ENCODE measurements at regions not wholly inside any gene's neighbourhood (a gene's known extent, or its start where the extent isn't known, plus 50 kb on each side); places are given as distances from the start of the nearest gene placed in this dataset.
"Not testable (repeated sequence)": the region's sequence is repeated elsewhere in the genome, so short reads cannot be mapped to it uniquely, and the experiment has no call there.

DNA sequence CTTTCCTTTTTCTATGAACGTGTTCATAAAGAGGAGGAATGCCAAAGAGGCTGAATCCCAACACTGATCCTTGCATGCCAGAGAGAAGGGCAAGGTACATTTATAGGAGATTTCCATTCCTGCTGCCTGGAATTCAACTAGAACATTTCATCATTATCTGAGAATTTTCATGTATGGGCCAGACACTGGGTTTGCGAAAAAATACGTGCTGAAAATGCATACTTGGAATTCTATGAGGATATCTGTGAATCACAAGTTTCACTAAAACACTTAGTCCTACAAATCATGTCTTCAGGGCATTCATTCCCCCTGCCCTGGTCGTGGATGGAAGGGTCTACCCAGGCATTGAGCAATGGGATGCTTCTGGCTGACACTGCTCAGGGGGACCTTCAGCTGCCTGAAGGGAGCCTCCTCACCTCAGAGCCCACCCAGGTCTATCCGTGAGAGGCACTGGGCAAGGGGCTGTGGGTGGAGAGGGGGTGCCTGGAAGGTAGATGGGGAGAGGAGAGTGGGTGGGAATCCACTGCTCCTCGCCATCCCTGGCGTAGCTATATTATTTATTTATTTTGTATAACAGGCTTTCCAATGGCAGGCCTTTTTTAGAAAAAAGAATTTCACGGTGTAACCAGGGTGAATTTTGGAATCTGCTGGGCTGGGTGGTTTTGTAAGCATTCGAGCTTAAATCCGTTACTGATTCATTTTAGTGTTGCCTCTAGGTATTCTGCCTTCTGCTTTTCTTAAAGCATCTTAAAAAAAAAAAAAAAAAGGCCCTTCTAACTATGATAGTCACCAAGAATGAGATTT is 560.6 kb upstream of the ID2 start:
- DNase-seq (ENCODE audit: low spot score) = no peak

DNA sequence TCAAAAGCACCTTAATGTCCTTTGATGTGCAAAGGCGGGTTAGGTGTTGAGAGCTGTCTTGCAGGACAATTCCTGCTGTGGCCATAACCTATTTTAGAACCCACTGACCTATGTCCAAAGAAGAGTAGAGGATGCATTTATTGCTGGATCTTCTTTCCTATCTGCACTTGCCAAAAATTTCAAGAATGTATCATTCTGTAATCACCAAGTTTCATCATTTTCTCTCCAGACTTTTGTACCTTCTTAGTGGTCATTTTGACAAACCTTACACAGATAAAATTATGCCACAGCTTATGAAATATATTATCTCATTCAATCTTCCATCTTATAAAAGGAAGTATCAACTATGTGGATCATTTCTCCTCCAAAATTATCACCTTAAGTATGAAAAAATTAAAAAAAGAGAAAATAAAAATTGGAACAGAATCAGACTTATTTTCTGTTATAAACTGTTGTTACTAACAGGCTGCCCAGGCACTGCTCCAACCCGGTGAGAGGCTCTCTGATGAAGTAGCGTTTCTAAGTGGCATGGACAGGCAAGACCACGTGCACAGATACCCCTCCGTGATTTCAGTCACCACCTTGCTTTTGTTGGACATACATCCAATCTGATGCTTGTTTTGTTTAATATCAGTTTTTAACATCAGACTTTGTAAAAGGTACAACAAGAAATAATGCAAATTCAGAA is 559.9 kb upstream of the ID2 start:
- DNase-seq (ENCODE audit: low spot score) = no peak

DNA sequence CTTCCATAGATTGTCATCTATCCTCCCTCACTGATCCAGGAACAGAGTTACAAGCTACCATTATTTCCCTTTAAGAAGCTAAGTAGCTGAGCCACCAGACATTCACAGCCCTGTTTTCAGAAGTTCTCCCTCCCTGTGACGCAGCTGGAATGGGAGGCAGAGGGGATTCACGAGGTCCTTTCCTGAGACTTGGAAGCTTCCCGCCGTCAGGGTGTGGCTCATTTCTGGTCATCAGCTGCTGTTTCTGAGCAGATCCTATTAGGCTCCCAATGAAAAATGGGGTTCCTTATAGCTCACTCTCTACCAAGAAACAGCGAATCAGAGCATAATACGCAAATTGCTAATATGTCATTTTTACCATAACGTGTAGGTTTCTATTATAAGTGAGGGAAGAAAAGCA is 559.3 kb upstream of the ID2 start:
- no peak for DNase-seq (ENCODE audit: low spot score)

DNA sequence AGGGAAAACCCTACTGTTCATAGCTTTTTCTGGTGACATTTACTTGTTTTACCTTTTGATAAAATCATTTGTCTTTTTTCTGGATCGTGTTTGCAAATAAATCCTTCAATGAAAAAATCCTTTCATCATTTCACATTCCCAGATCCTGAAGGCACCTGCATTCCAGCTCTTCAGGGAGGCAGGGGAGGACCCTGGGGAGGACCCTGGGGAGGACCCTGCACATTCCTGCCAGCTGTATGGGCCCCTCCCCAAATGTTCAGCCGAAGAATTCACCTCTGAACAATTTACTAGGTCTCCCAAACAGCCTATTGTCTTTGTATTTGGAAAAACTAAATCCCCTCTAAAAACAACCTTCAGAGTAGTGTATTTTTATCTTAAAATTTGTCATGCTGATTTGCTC is 558.4 kb upstream of the ID2 start:
- no peak for DNase-seq (ENCODE audit: low spot score)

DNA sequence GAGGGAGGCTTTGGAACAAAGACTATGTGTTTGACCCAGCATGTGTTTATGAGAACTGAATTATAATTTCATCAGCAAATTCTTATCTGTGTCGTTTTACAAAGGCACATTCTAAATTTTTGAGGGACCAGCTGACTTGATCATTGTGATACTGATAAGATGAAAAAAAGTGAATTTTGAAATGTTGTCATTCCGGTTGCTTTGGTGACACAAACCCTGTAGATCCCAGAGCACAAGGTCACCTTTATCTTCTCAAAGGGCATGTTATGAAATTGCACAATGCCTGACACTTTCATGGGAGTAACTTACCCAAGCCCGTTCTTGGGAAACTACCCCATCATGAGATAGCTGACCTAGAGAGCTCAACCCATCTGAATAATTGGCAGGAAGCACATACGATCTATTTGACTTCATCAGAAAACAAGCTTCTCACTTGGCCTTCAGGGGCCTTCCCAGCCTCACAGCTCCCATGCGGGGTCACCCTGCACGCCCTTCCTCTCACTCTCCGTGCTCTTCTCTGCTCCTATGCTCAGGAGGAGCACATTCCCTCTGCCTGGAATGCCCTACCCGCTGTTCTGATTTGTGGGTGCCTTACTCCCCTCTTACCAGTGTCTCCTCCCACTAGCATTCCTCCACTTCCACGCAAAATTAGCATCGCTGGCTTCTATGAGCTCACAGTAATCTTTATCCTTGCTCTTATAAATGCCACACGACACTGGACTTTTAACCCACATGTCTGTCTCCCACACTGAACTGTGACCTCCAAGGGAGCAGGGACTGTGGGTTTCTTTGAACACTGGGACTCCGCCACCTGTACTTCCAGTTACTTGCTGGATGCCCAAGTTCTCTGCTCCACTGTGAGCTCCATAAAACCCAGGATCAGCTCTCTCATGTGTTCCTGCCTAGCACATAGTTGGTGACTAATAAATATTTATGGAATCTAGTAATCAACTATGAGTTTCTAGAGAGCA is 555.8 kb upstream of the ID2 start:
- DNase-seq (ENCODE audit: low spot score) = no peak

DNA sequence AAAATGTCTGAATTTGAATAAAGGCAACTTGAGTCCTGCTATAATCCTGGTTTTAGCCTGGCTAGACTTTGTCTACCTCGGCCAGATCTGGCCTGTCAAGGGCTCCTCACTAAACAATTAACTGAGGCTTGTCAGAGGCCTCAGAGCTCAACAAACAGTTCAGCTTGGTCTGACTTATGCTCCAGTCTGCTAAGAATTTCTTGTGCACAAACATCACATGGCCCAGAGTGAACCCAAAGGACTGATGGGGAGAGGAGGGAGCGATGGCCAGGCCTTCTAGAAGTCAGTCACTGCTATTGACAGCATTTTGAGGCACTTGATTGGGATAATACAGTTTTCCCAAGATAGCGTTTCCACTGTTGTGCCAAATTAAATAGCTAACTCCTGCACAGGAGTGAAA is 555.1 kb upstream of the ID2 start:
- DNase-seq (ENCODE audit: low spot score) = no peak

DNA sequence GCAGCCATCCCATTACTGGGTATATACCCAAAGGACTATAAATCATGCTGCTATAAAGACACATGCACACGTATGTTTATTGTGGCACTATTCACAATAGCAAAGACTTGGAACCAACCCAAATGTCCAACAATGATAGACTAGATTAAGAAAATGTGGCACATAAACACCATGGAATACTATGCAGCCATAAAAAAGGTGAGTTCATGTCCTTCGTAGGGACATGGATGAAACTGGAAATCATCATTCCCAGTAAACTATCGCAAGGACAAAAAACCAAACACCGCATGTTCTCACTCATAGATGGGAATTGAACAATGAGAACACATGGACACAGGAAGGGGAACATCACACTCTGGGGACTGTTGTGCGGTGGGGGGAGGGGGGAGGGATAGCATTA is 550.4 kb upstream of the ID2 start:
- DNase-seq (ENCODE audit: low spot score) = not testable (repeated sequence)

DNA sequence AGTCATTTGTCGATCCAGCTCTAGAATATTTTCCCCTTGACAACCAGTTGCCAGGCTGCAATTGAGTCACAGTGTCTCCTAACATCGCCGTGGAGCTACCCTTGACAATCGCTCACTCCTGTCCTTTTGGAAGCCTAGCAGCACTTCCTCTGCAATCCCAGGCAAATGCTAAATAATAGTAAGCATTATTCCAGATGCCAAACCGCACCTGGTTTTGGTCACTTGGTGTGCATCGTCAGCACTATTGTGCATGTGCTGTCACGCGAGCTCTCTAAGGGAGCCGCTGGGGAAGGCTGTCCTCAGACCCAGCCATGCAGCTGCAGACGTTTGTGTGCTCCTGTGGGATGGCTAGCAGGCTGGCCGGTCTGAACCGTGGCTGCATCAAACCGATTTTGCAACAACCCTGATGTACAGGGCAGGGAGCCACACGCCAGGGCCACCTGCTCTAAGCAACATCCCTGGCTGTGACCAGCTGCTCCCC is 549.5 kb upstream of the ID2 start:
- no peak for DNase-seq (ENCODE audit: low spot score)

DNA sequence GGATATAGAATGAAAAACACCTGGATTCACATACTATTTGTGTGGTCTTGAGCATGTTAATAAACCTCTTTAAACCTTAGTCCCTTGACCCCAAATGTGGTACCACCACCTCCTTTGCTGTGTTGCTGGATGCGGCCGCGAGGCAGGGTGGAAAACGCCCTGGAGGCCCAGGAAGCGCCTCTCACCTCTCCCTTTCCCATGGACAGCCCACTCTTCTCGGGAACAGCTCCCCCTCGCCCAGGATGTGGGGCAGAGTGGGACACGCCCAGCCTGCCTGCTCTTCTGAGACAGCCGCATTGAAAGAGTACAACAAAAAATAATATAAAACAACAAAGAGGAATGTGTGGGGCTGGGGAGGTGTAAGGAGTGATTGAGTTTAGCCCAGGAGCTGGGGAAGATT is 549.0 kb upstream of the ID2 start:
- no peak for DNase-seq (ENCODE audit: low spot score)

DNA sequence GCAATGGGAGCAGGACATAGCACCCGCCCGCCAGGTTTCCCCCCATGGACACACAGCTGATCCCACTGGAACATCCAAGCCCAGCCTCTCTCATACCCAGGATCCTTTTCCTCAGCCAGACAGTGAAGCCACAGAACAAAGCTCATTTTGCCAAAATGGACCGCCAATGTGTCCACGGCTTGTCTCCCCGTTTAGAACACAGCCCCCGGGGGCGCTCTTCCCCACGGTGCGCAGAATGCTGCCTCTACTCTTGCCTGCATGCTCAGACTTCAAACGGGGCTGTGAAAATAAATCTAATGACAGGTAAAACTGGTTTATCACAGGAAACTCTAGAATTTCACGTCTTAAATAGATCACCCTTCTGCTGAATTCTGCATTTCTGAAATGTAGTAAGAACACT is 548.5 kb upstream of the ID2 start:
- DNase-seq (ENCODE audit: low spot score) = no peak

DNA sequence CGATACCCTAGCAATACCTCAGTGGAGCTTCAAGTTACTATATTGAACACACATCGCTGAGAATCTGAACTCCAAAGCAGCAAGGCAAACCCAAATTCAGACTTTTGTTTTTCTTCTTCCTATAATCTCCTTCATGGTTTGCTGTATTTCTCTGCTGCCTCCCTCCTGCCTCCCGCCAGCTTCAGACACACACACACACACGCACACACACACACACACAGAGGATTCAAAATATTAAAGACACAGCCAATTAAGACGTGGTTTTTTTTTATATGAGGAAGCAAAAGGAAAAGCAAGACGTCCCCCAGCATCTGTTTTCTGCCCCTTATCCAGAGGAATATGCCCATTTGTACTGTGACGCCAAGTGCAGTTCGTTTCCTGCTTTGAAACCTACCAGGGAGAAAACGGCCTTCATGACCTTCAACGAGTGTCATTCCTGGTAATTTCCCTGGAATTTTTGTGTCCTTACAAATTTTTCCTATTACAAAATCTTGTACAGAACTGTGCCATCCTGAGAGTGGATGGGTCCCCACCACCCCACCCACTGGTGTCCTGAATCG is 547.9 kb upstream of the ID2 start:
- DNase-seq (ENCODE audit: low spot score) = no peak

DNA sequence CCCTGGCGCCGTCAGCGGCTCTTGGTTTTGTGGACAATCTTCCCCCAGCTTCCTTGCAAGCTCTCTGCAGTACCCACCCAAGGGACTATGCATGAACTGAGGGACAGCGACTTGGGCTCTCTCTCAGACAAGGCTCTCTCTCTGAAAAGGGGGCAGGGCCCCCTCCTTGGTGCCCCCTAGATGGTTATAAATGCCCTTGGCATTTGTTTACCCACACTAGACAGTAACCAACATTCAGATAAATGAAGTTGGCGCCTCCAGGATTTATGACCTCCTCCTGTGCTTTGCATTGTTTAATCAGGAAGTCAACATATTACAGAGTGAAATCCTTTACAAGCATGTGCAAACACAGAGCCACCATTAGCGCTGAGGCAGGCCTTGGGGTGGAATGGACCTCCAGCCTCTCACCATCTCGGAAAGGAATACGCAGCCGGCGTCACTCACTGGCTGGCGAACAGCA is 547.4 kb upstream of the ID2 start:
- no peak for DNase-seq (ENCODE audit: low spot score)

DNA sequence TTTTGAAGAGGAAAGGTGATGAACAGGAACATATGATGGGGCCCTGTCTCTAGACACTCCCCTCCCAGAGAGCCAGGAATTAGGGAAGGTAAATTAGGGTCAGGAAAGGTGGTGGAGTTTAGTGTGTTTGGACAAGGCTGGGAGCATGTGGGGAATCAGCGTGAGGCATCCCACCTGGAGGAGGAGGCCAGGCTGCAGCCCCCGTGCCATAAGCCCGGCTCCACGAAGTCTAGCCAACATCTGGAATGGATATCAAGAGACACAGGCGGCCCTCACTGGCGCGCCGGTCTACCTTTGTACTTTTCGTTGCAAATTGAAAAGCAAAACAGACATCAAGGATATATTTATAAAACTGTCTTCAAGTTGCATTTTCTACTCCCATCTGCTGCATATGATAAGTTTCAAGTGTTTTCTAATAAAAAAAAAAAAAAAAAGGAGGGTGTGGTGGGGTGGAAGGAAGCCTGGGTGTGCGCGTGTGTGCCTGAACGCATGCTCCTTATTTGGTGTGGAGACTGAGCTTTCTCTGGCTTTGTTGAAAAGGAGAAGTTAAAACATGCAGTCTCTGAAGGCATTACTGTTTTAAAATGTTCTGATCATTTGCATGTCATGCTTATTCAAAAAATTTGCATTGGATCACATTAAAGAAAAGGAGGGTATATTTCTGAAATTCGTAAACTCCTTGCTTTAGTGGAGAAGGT is 546.7 kb upstream of the ID2 start:
- no peak for DNase-seq (ENCODE audit: low spot score)

DNA sequence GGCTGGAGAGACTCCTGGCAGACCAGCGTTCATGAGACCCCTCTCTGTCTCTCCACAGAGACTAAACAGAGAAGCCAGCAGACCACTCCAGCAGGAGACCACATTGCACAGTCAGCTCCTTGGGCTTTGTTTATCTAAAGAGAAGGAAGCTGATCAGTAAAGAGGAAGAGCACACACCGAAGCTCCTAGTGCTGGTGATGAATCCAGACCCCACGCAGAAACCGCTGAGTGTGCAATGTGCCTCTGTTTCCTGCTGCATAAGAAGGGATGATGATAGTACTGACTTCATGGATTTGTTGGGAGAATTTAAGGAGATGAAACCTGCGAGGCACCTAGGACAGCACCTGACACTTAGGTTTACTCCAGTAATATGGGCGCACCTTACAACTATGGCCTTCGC is 544.1 kb upstream of the ID2 start:
- no peak for DNase-seq (ENCODE audit: low spot score)

DNA sequence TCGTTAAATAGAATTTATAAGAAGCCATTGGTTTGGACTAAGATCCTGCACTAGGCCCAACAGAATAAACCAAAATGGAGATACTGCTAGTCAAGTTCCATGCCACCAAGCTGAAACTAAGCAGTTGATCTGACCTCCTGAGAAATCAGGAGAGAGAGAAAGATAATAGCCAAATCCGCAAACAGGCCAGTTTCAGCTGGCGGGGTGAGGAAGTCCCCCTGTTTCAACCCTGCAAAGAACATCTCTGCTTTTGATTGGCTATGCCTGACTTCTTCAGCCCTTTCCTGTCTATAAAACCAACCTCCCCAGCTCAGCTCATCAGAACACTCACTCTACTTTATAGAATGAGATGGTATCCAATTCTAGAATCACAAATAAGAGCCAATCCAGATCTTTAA is 543.3 kb upstream of the ID2 start:
- no peak for DNase-seq (ENCODE audit: low spot score)

DNA sequence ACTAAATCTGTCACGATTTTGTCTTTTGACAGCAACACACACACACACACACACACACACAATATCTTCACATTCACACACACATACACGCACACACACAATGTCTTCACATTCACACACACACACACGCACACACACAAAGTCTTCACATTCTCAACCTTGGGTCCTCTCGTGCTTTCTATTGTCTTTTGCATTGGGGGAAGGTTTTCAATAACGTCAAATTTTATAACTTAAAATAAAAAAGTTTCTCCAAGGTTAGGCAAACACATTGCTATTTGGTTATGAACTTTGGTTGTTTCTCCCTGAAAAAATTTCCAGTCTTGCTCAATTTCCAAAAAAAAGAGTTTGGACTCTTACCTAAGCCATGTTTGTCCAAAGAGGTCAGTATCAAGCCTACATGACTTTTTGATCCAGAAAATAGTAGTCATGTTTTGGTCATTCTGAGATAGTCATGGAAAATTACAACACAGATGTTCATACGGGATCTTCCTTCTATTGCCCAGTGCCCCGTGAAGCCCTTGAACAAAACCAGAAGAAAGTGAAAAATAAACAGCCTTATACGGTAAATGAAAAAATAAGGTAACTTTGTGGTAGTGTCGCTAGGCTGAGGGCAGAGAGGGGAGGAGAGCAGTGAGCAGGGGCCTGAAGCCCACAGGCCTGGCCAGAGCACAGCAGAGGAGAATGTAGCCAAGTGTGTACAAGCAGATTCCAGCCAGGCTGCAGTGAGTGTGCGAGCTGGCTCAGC is 542.8 kb upstream of the ID2 start:
- DNase-seq (ENCODE audit: low spot score) = no peak

DNA sequence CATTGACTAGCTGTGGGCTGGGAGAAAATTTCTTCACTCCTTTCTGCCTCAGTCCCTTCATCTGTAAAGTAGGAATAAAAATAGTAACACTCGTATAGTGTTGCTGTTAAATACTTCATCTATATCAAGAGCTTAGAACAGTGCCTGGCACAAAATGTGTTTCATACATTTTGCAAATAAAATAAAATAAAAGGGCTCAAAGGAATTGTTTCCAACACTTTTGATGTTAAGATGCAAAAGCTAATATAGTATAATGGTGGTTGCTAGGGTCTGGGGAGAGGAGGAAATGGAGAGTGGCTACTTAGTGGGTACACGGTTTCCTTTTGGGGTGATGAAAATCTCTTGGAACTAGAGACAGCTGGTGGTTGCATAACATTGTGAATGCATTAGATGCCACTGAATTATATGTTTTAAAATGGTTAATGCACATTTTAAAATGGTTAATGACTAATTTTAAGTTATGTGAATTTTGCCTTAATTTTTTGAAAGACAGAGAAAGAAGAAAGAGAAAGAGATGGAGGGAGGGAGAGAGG is 542.1 kb upstream of the ID2 start:
- DNase-seq (ENCODE audit: low spot score) = no peak

DNA sequence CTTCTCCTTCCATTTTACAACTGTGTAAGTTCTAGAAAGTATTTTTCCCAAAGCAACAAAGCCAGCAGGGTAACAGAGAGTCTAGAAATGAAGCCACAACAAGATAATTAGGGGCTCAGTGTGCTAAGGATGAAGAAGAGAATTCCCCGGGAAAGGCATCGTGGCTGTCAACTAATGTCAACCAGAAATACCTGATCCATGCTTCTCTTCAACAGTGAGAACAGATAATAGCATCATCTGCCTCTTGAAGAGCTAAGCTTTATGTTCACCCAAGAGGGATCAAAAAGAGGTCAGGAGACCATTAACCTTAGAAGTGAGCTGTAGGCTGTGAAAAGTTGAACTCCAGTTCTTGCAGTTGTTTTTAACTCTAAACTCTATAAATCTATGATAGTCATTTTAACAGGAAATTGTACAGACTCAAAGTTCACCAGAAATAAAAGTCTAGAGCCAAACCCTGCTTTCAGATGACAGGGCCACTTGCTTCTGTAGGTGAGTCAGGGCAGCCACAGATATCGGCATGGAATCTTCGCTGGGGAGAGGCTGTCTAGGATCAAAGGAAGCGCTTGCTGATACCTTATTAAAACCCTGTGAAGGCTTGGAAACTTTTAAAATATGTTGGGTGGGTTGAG is 540.7 kb upstream of the ID2 start:
- DNase-seq (ENCODE audit: low spot score) = peak; percentile 33

DNA sequence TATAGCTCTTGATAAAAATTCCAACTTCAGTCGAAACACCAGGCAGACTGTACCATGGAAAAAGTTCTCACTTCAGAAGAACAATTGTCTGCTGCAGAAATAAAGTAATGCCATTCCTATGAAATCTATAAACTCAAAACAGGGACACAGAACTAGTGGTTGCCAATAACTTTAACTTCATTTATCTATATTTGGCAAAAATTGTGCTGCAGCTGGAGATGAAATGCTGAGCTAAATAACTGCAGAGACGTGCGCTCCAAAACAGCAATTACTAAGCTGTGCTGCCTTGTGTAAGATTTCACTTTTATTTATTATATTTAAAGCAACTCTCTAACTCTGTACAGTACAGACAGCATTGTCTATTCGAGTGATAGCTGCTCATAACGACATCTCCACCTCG is 540.1 kb upstream of the ID2 start:
- no peak for DNase-seq (ENCODE audit: low spot score)

DNA sequence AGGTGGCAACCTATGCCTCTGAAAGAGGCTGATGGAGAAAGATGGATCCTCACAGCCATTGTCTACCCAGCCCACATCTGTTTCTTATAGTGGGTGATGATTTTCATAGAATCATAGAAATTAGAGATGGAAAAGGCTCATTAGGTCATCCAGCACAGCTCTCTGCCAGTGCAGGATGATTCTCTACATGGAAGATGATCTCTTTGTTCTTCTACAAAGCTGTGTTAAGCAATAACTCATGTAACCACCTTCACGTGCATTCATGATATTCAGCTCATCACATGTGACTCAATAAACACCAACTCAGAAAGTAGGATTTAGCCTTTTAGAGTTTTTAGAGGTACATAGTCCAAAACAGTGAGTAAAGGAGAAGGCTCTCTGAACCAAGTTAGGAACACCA is 539.4 kb upstream of the ID2 start:
- DNase-seq (ENCODE audit: low spot score) = no peak
